ENCODE measurements at regions not wholly inside any gene's neighbourhood (a gene's known extent, or its start where the extent isn't known, plus 50 kb on each side); places are given as distances from the start of the nearest gene placed in this dataset.

DNA sequence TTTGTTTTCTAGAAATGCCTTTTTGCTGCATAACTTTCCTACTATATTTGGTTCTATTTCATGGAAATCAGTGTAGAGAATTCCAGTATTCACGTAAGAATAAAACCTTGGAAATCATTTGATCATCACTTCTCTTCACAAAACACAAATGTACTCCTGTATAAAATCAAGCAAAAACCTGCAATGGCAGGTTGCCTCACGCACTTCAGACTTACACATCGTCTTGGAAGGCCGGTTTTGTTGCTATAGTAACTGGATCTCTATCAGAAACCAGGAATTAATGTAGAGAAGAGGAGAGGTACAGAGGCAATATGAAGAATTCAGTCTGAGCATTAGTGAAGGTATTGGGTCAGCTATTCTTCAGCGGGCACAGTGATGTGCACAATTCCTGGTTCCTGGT, 370.7 kb upstream of the CYRIA start:
- no peak overlapping the region for H3K4me3 ChIP-seq (ENCODE audit: control extremely low read depth in 1 of 5, extremely low read depth in 1 of 5, insufficient read depth in 1 of 5, low read depth in 2 of 5, low read length in 4 of 5)
- H4K20me1 ChIP-seq (ENCODE audit: control insufficient read depth, insufficient read depth, low read length, poor library complexity, severe bottlenecking), result no peaks in the 10 kb centered on the region
- TF ChIP-seq, protein P1, sequence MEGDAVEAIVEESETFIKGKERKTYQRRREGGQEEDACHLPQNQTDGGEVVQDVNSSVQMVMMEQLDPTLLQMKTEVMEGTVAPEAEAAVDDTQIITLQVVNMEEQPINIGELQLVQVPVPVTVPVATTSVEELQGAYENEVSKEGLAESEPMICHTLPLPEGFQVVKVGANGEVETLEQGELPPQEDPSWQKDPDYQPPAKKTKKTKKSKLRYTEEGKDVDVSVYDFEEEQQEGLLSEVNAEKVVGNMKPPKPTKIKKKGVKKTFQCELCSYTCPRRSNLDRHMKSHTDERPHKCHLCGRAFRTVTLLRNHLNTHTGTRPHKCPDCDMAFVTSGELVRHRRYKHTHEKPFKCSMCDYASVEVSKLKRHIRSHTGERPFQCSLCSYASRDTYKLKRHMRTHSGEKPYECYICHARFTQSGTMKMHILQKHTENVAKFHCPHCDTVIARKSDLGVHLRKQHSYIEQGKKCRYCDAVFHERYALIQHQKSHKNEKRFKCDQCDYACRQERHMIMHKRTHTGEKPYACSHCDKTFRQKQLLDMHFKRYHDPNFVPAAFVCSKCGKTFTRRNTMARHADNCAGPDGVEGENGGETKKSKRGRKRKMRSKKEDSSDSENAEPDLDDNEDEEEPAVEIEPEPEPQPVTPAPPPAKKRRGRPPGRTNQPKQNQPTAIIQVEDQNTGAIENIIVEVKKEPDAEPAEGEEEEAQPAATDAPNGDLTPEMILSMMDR (IDR thresholded peaks at IDR 0.05), result no peak
- no peak for TF ChIP-seq EZH2 (IDR thresholded peaks at IDR 0.05; ENCODE audit: borderline replicate concordance, insufficient read depth, low read depth, low read length, poor library complexity, severe bottlenecking)
- no peak overlapping the region for H3K27ac ChIP-seq (ENCODE audit: low read length in 2 of 2)
- no peaks in the 10 kb centered on the region for H3K4me1 Mint-ChIP-seq
- ChIA-PET POLR2A (no interaction called here), CTCF (no interaction called here)
- H3K4me1 ChIP-seq (ENCODE audit: control insufficient read depth in 2 of 2, insufficient read depth in 2 of 2, low read length in 2 of 2), result no peaks in the 10 kb centered on the region
- peaks cover 0 to 4% (median 0%) of the 10 kb centered on the region in 3 donors for H3K9me3 ChIP-seq (ENCODE audit: control extremely low read depth in 1 of 3, control insufficient read depth in 2 of 3, insufficient read depth in 1 of 3, low read length in 2 of 3)
- no peak overlapping the region for H3K27ac Mint-ChIP-seq
- ATAC-seq (ENCODE audit: low read depth), result no peak
- peaks cover 8% of the 10 kb centered on the region for H3K27me3 Mint-ChIP-seq
- DNase-seq, result no peak
- no peaks in the 10 kb centered on the region for H3K9me3 Mint-ChIP-seq (ENCODE audit: insufficient read depth)
- no peaks in the 10 kb centered on the region for H3K36me3 ChIP-seq (replicated peaks in 1 of 2; ENCODE audit: control extremely low read depth in 1 of 2, control insufficient read depth in 1 of 2, extremely low read depth in 1 of 2, insufficient read depth in 2 of 2, low read length in 1 of 2)
- no peak overlapping the region for H3K4me2 ChIP-seq (replicated peaks; ENCODE audit: low read depth, low read length, poor library complexity, severe bottlenecking)
- no peak overlapping the region for H3K4me3 Mint-ChIP-seq
- H3K9ac ChIP-seq (ENCODE audit: low read length), result no peak overlapping the region
- no peaks in the 10 kb centered on the region for H3K27me3 ChIP-seq (replicated peaks in 1 of 4; ENCODE audit: control extremely low read depth in 1 of 4, control insufficient read depth in 3 of 4, insufficient read depth in 4 of 4, low read length in 3 of 4)
- no peaks in the 10 kb centered on the region for H3K79me2 ChIP-seq (ENCODE audit: control insufficient read depth, insufficient read depth, low read length)
- WGBS (ENCODE audit: insufficient coverage), result 95% methylated on average over 4 of the region's 5 CpGs
- intact Hi-C loops (cut with micrococcal nuclease), result no loop called here
- no peak overlapping the region for H2AFZ ChIP-seq (ENCODE audit: insufficient read depth, low read depth, low read length, poor library complexity, severe bottlenecking)

DNA sequence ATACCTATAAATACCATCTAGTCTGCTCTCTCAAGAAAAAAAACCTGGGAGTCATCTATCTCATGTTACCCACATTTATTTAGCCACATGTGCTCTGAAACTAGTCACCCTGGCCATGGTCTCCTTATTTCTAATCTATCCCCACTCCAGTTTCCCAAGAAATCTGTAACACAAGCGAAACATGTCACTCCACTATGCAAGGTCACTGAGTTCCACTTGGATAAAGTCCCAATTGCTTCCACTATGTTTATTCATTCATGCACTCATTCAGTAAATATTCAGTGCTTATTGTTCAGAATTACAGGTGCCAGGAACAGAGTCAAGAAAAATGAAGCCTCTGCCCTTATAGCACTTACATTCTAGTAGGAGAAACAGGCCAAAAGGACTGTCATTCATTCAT, 369.4 kb upstream of the CYRIA start:
- WGBS (ENCODE audit: insufficient coverage), result 67% methylated on average over 1 of the region's 1 CpG
- no peaks in the 10 kb centered on the region for H3K9me3 Mint-ChIP-seq (ENCODE audit: insufficient read depth)

More for the DNA sequence above, 369.4 kb upstream of the CYRIA start:
- no peak overlapping the region for H3K9ac ChIP-seq (ENCODE audit: low read length)
- H4K20me1 ChIP-seq (ENCODE audit: control insufficient read depth, insufficient read depth, low read length, poor library complexity, severe bottlenecking), result no peaks in the 10 kb centered on the region
- H3K79me2 ChIP-seq (ENCODE audit: control insufficient read depth, insufficient read depth, low read length), result no peaks in the 10 kb centered on the region
- Mint-ChIP-seq H3K27me3 (peaks cover 8% of the 10 kb centered on the region), H3K4me1 (no peaks in the 10 kb centered on the region), H3K27ac (no peak overlapping the region), H3K4me3 (no peak overlapping the region)
- H2AFZ ChIP-seq (ENCODE audit: insufficient read depth, low read depth, low read length, poor library complexity, severe bottlenecking), result no peak overlapping the region
- no peak for ATAC-seq (ENCODE audit: low read depth)
- ChIA-PET POLR2A (no interaction called here), CTCF (no interaction called here)
- H3K4me1 ChIP-seq (ENCODE audit: control insufficient read depth in 2 of 2, insufficient read depth in 2 of 2, low read length in 2 of 2), result no peaks in the 10 kb centered on the region
- H3K27ac ChIP-seq (ENCODE audit: low read length in 2 of 2), result no peak overlapping the region
- no peak overlapping the region for H3K4me2 ChIP-seq (replicated peaks; ENCODE audit: low read depth, low read length, poor library complexity, severe bottlenecking)
- peaks cover 0 to 8% (median 0%) of the 10 kb centered on the region in 3 donors for H3K9me3 ChIP-seq (ENCODE audit: control extremely low read depth in 1 of 3, control insufficient read depth in 2 of 3, insufficient read depth in 1 of 3, low read length in 2 of 3)
- H3K36me3 ChIP-seq (replicated peaks in 1 of 2; ENCODE audit: control extremely low read depth in 1 of 2, control insufficient read depth in 1 of 2, extremely low read depth in 1 of 2, insufficient read depth in 2 of 2, low read length in 1 of 2), result no peaks in the 10 kb centered on the region
- no peak for TF ChIP-seq EZH2 (IDR thresholded peaks at IDR 0.05; ENCODE audit: borderline replicate concordance, insufficient read depth, low read depth, low read length, poor library complexity, severe bottlenecking)
- TF ChIP-seq, protein P1 (IDR thresholded peaks at IDR 0.05), result no peak
- intact Hi-C loops (cut with micrococcal nuclease), result no loop called here
- no peak for DNase-seq
- no peak overlapping the region for H3K4me3 ChIP-seq (ENCODE audit: control extremely low read depth in 1 of 5, extremely low read depth in 1 of 5, insufficient read depth in 1 of 5, low read depth in 2 of 5, low read length in 4 of 5)
- H3K27me3 ChIP-seq (replicated peaks in 1 of 4; ENCODE audit: control extremely low read depth in 1 of 4, control insufficient read depth in 3 of 4, insufficient read depth in 4 of 4, low read length in 3 of 4), result no peaks in the 10 kb centered on the region
